ENCODE measurements at regions not wholly inside any gene's neighbourhood (a gene's known extent, or its start where the extent isn't known, plus 50 kb on each side); places are given as distances from the start of the nearest gene placed in this dataset.

DNA sequence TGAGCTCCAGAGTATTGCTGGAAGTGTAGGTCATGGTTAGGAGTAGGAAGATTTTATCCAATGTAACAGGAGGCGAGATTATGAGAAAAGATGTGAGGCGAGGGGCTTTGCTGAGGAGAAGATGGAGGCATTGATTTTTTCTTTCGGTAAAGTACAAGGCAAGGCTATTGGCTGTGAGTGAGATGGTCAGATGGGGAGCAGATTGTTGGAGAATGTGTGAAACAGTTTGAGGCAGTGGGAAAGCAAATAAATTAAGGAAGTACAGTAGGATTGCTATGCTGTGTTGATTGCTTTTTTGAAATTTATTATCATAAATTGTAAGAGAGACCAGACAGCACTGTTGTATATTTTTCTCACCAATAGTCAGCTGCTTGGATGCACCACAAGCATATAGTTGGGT lies 173.3 kb downstream of the KCNE4 start:
- no peak for DNase-seq (ENCODE audit: low spot score)

DNA sequence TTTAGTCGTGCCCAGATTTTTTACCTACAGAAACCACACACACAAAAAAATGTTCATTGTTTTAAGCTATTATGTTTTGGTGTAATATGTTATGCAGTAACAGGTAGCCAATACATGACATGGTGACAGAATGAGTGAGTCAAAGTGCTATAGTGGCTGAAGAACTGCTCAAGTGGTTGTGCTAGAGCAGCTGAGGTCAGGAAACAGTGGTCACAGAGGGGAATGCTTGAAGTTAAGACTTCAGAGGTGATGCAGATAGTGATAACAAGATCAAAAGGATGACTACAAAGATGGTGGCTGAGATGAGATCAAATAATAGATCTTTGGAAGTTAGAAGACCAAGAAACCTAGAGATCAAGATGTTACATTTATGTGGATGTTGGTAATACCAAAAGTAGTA lies 174.3 kb downstream of the KCNE4 start:
- DNase-seq (ENCODE audit: low spot score), result no peak

DNA sequence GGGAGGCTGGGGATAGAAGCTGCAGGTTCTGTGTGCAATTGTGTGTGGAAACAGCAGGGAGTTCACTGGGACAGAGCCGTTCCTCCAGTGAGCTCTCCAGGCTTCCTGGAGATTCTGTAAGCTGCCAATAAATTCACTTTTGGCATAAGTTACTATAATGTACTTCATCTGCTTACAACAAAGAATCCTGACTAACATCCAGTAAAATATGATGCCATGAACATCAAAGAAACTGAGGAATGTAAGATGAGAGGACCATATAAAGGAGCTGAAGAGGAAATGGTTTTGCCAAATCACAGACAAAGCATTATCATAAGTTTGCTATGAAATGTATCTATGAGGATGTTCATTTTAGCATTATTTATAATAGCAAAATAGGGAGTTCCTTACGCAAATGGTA lies 175.3 kb downstream of the KCNE4 start:
- no peak for DNase-seq (ENCODE audit: low spot score)

- DNase-seq (ENCODE audit: low spot score), result no peak
These were observed 176.9 kb downstream of the KCNE4 start for GRCh38 chr2:223228871-223229270.

DNA sequence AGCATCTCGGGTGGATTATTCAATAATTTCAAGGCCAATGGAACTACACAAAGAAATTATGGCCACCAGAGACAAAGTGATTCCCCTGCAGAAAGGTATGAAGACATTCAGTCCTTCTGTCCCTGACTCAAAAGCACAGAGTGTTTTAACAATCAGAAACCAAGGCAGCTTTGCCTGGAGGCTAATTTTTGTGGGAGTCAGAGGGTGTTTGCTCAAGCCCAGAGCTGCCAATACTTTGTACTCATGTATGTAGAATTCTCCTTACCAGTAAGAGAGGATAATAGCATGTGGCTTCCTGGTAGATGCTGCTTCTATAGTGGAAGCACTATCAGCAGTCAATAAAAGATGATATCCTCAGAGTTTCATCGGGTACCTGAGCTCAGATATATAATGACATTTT lies 178.4 kb downstream of the KCNE4 start:
- no peak for DNase-seq (ENCODE audit: low spot score)

DNA sequence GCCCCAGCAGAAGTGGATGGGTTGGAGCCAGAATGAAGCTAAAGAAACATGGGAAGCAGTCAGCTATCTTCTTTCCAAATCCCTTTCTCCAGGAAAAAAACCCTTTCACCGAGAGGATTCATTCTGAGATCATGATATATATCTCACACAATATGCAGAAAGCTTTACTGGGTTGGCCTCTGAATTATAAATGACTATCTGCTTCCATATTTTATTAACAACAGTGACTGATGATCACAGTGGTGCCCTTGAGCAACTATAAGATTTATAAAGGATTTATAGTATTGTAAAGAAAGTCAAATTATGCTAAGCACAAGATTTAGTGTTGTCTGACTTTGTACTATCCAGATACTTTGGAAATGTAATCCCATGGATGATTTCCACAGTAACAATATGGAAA lies 180.3 kb downstream of the KCNE4 start:
- no peak for DNase-seq (ENCODE audit: low spot score)

DNA sequence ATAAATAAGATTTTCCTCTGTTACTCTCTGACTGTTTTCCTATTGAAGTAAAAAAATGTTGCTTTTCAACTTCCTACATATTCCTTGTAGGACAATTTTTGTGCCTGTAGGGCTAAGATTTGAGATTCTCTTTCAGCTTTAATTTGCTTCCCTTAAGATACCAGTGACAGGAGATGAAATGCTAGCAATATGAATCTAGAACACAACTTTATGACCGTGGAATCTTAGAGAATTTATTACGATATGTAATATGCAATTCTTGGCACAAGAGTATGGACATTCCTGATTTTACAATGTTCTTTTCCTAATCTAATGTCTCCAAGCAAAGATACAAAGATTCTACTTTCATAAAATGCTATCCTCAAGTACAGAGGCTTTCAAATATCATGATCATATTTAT lies 180.9 kb downstream of the KCNE4 start:
- no peak for DNase-seq (ENCODE audit: low spot score)

DNA sequence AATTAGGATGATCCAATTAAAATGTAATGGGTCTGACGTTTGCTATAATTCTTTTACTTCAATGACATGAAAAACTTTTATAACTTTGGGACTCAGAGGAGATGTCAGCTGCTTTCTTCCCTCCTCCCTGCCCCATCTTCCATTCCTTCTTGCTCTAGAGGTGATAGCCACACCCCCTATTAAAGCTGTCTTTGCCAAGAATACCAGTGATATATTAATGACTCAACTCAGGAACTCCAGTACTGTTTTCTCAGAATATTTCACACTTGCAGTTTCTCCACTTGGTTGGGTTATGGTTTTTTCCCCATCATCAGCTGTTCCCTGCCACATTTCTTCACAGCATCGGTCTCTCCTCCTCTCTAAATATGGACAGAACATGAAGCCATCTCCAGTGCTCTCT lies 184.0 kb downstream of the KCNE4 start:
- DNase-seq (ENCODE audit: low spot score), result peak; percentile 37

- peak; percentile 22 for DNase-seq (ENCODE audit: low spot score)
These were observed 186.3 kb downstream of the KCNE4 start for GRCh38 chr2:223238301-223238700.

- no peak for DNase-seq (ENCODE audit: low spot score)
These were observed 191.2 kb downstream of the KCNE4 start for GRCh38 chr2:223243233-223243632.

DNA sequence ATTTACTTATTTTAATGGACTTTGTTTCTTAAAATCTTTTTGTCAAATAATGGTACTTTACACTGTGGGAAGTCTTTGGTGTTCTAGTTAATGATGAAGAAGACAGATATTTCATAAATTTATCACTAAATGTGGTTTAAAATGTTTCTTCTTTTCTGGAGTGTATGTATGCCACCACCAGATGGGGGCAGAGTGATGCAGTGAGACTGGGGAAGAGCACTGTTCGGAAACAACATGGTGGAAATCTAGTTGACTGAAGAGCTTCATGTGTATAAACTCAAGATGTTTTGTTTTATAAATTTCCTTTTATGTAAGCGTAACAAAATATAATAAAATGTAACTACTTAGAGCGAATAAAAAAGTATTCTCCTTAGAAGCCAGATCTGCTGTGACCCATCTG lies 195.1 kb downstream of the KCNE4 start:
- peak; percentile 43 for DNase-seq (ENCODE audit: low spot score)

DNA sequence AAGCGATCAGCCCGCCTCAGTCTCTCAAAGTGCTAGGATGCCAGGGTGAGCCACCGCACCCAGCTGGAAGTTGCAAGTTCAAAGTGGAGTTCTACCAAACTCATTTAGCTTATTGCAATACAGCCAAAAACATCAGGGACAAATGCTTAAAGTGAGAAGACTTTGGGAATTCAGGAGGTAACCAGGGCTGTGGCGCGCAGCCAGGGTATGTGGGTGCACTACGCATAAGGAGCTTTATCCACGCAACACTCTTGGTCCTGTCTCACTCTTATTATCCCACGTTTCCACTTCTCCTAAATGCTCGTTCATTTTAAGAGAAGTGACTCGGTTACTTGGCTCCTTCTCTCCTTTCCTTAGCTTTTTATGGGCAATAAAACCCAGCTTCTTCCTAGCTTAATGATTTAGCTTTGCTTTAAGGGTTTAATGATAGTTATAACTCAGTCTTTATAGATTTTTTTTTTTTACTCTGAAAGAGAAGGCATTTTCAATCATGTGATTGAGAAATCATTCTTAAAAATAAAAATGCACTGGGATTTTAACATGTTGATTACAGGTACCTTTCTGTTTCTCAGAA lies 199.8 kb downstream of the KCNE4 start:
- no peak for DNase-seq (ENCODE audit: low spot score)

DNA sequence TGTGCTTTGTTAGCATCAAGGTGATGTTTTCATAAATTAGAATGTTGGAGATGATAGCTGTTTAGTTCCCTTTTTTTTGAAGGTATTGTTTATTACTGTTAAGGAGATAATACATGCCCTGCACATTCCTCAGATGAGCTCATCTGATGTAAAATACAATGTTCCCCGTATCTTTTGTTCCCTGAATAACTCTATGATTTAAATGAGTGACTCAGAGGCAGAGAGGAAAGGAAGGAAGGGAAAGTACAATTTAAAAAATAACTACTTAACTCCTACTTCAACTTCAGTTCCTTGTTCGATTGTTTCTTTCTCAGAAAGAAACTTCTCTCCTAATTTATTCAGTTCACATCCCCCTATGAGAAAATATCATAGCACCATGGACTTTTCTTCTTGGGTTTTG lies 208.7 kb downstream of the KCNE4 start:
- DNase-seq (ENCODE audit: low spot score), result peak; percentile 11

- DNase-seq (ENCODE audit: low spot score), result peak; percentile 24
These were observed 211.0 kb downstream of the KCNE4 start for GRCh38 chr2:223262946-223263345.

DNA sequence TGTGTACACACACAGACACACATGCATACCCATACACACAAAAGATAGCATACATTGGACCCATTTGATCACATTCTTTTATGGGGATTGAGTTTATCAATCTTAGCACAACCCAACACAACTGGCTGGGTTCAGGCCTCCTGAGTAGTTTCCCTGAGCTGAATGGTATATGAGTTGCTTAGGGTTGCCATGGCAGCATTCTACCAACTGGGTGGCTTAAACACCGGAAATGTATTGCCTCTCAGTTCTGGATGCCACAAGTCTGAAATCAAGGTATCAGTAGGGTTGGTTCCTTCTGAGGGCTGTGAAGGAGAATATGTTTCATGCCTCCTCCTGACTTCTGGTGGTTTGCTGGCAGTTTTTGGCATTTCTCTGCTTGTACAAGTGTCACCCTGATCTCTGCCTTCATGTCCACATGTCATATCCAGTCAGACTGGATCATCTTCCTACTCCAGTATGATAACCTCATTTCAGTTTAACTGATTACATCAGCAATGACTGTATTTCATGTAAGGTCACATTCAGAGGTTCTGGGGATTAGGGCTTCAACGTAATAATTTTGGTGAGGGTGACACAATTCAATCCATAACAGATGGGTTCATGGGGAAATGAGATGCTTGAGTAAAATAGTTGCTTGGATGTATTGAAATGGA lies 212.7 kb downstream of the KCNE4 start:
- no peak for DNase-seq (ENCODE audit: low spot score)

- no peak for DNase-seq (ENCODE audit: low spot score)
These were observed 215.4 kb downstream of the KCNE4 start for GRCh38 chr2:223267160-223267951.

DNA sequence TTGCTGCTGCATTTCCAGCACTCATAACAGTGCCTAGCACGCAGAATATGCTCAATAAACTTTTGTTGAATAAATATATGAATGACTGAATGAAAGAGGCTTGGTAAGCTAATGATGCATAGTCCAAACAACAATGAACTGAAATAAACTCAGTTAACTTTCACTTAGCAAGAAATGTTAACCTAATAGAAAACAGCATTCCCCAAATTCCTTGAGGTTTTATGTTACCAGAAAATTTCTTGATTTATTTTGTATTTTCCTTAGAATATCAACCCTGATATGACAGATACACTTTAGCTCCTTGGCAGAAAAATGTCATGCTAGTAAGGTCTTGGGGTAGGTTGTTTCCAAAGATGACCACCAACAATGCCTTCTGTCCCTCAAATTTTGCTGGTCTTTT lies 217.4 kb downstream of the KCNE4 start:
- no peak for DNase-seq (ENCODE audit: low spot score)

GRCh38 chr2:223270548-223270947 lies 218.6 kb downstream of the KCNE4 start:
- DNase-seq (ENCODE audit: low spot score), result no peak

- DNase-seq (ENCODE audit: low spot score), result no peak
These were observed 222.0 kb downstream of the KCNE4 start for GRCh38 chr2:223273995-223274394.

GRCh38 chr2:223282221-223282620 lies 230.2 kb downstream of the KCNE4 start:
- no peak for DNase-seq (ENCODE audit: low spot score)

DNA sequence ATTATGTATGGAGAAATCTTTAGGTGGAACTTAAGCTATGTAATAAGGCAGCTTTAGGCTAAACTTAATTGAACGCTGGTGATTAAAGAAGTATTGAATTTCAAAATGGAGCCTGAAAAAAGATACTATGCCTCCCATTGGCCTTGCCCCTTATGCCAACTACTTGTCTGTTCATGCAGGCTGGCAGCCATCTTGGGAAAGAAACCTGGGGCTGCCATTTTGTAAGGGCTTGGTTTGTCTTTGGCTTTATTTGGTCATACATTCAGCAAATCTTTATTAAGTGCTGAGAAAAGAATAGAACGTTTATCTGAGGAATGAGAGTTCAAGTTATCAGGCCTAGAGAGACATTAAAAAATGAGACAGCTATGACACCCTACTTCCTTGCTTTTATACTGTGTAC lies 231.3 kb downstream of the KCNE4 start:
- DNase-seq (ENCODE audit: low spot score), result no peak

GRCh38 chr2:223283771-223284170 lies 231.8 kb downstream of the KCNE4 start:
- DNase-seq (ENCODE audit: low spot score), result no peak

Measured in AG08395 (cell line).